Epithelial cell of proximal tubule (primary cell): ENCODE measurements at regions not wholly inside any gene's neighbourhood (a gene's known extent, or its start where the extent isn't known, plus 50 kb on each side); places are given as distances from the start of the nearest gene placed in this dataset.

Experiments used
- DNase-seq: peaks from one replicate; pipeline ENCODE4 v3.0.0-alpha.2; 2011; ENCODE audit warnings: low read depth
- H3K4me3 ChIP-seq: 2 replicates; pipeline ENCODE4 v1.5.1; 2011; ENCODE audit warnings: low read depth, mild to moderate bottlenecking, low read length
- TF ChIP-seq, protein P1 (sequence below): conservative IDR thresholded peaks from 2 replicates; pipeline ENCODE4 v1.5.1; 2012; ENCODE audit warnings: low read depth, mild to moderate bottlenecking, low read length

DNA sequence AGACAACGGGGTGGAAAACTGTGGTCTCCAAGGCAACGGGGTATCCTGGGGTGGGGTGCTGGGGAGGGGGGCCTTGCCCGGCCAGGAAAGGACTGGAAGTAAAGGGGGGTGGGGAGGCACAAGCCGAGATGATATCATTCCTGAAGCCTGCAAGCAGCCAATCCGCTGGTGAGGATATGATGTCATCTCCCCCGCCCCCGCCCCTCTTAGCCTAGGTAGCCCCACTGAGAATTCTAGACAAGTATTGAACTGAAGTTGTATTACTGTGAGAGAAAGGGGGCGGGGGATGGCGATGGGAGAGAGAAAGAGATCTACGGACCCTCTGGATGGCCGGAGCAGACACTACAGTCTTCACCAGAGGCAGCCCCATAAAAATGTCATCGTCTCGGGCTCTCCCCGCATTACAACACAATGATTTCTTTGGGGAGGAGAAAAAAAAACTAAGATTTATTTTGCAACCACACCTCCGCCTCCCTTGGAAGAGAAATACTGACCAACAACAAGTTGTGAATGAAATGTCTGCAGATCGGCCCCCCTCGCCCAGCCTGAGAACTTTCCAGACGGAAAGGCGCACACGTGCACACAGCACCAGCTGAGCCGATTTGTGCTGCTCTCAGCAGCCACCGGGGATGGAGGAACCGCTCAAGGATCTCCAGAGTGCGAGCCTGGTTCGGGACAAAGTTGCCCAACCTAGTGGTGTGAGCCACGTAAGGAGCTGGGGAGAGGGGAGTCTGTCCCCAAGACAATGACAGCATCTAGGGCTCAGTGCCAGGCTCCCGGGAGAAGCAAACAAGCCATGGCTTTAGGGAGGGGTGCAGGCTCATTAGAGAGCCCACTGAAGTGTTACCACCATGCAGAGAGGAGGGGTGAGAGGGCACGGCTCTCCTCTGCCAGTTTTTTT lies 222.1 kb downstream of the SOX9 start:
- DNase-seq, result no peak
- peak overlapping the region; percentile 42 for H3K4me3 ChIP-seq
- TF ChIP-seq, protein P1, sequence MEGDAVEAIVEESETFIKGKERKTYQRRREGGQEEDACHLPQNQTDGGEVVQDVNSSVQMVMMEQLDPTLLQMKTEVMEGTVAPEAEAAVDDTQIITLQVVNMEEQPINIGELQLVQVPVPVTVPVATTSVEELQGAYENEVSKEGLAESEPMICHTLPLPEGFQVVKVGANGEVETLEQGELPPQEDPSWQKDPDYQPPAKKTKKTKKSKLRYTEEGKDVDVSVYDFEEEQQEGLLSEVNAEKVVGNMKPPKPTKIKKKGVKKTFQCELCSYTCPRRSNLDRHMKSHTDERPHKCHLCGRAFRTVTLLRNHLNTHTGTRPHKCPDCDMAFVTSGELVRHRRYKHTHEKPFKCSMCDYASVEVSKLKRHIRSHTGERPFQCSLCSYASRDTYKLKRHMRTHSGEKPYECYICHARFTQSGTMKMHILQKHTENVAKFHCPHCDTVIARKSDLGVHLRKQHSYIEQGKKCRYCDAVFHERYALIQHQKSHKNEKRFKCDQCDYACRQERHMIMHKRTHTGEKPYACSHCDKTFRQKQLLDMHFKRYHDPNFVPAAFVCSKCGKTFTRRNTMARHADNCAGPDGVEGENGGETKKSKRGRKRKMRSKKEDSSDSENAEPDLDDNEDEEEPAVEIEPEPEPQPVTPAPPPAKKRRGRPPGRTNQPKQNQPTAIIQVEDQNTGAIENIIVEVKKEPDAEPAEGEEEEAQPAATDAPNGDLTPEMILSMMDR, result no peak

DNA sequence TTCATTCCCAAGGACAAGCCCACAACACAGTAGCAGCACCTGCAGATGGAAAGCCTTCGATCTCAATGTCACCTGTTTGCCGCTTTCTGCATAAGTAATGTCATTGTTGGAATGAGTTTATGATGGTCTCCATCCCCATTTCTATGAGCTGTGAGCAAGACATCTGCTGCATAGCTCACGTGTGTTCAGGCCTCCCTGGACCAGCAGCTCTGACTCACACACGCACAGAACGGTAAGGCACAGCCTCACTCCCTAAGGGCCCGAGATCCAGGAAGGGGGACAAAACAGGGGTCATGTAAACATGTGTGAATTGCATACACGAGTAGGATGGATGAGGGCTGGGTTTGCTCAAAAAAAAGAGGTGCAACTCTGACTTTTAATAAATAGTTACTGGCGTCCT lies 223.1 kb downstream of the SOX9 start:
- no peak overlapping the region for H3K4me3 ChIP-seq
- DNase-seq, result no peak
- TF ChIP-seq, protein P1, result no peak

DNA sequence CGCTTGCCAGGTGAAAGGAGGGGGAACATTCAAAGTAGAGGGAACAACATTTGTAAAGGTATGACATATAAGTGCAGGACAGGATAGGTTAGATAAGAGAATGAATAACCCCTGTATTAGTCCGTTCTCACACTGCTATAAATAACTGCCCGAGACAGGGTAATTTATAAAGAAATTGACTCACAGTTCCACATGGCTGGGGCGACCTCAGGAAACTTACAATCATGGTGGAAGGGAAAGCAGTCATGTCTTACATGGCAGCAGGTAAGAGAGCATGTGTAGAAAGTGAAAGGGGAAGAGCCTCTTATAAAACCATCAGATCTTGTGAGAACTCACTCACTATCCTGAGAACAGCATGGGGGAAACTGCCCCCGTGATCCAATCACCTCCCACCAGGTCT lies 223.8 kb downstream of the SOX9 start:
- H3K4me3 ChIP-seq, result no peak overlapping the region
- no peak for DNase-seq
- TF ChIP-seq, protein P1, result no peak

DNA sequence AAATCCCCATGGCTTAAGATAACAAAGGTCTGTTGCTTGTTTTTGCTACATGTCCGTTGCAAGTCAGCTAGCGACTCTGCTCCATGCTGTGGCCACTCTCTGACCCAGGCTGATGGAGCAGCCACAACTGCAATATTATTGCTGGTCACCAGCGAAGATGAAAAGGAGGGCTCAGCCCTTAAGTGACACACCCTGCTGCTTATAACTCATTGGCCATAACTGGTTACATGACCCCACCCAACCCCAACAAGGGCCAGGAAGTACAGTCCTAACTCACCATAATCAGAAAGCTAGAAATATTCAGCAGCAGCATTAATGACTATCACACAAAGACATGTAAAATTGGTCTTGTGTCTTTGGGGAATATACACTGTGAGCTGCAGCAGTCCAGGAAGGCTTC lies 224.3 kb downstream of the SOX9 start:
- no peak for DNase-seq
- H3K4me3 ChIP-seq, result no peak overlapping the region
- TF ChIP-seq, protein P1, result no peak

DNA sequence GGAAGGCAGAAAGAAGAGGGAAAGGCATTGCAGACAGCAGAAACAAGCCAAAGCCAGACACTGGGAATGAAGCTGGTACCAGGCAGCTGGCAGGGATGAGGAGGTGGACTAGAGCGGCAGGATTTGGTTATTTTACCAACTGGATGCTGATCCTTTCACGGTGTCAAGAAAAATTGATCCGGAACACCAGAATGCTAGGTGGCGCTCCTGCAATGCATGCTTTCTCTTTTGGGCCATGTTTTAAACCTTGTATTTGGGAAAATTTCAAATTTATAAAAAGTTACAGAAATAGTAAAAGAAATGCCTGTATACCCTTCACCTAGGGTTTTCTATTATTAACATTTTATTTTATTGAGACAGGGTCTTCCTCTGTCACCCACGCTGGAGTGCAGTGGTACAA lies 224.7 kb downstream of the SOX9 start:
- no peak for DNase-seq
- TF ChIP-seq, protein P1, result no peak
- H3K4me3 ChIP-seq, result no peak overlapping the region

DNA sequence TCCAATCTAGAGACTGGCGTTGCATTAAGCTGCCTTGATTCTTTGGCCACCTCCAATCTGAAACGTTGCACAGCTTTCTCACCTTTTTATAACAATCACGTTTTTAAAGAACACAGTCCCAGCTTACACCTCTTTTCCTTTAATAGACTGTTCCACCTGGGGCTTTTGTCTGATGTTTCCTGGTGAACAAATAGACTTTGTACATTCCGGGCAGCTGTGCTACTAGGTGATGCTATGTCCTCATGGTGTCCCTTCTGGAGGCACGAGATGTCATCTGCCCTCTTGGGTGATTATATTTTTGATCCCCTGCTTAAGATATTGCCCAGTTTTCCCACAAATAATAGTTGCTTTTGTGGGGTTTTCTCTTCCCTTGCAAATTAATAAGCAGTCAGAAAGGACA lies 225.5 kb downstream of the SOX9 start:
- no peak overlapping the region for H3K4me3 ChIP-seq
- TF ChIP-seq, protein P1, result no peak
- no peak for DNase-seq

DNA sequence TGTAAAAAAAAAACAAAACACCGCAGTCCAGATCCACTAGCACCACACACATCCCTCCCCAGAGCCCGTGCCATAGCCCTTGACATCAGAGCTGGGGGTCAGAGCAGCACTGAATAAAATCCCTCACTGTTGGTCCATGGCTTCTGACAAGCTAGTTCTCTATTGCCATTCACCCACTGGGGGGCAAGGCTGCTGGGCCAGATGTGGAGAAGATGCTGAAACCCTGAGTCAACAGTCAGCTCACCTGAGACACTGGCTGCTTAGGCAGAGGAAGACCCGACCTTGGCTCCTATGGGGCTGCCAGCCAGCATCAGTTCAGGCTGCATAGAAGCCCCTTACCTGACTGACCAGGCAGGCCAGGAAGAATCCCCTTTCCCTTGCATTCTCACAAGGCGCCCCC lies 228.2 kb downstream of the SOX9 start:
- H3K4me3 ChIP-seq, result no peak overlapping the region
- TF ChIP-seq, protein P1, result no peak
- DNase-seq, result no peak
